Ishikawa (cell line): ENCODE measurements at regions not wholly inside any gene's neighbourhood (a gene's known extent, or its start where the extent isn't known, plus 50 kb on each side); places are given as distances from the start of the nearest gene placed in this dataset.

Experiments used
- CEBPB ChIP-seq: IDR thresholded peaks from 2 replicates; pipeline ENCODE4 v1.6.1; 2012
- EGR1 ChIP-seq: IDR thresholded peaks from 2 replicates; pipeline ENCODE4 v1.6.1; 2012
- EP300 ChIP-seq: IDR thresholded peaks from 2 replicates; pipeline ENCODE4 v1.6.1; 2012; ENCODE audit warnings: borderline replicate concordance
- FOXM1 ChIP-seq: IDR thresholded peaks from 2 replicates; pipeline ENCODE4 v1.6.1; 2012; ENCODE audit warnings: low read depth, borderline replicate concordance
- MAX ChIP-seq: IDR thresholded peaks from 2 replicates; pipeline ENCODE4 v1.6.1; 2012
- NFIC ChIP-seq: IDR thresholded peaks from 2 replicates; pipeline ENCODE4 v1.6.1; 2012
- RAD21 ChIP-seq: IDR thresholded peaks from 2 replicates; pipeline ENCODE4 v1.6.1; 2012; ENCODE audit warnings: low read depth
- REST ChIP-seq: IDR thresholded peaks from 2 replicates; pipeline ENCODE4 v1.6.1; 2012; ENCODE audit warnings: low read depth, mild to moderate bottlenecking
- TAF1 ChIP-seq: IDR thresholded peaks from 2 replicates; pipeline ENCODE4 v1.6.1; 2012; ENCODE audit warnings: low read depth, mild to moderate bottlenecking
- TCF12 ChIP-seq: IDR thresholded peaks from 2 replicates; pipeline ENCODE4 v1.6.1; 2012; ENCODE audit warnings: low read depth
- TEAD4 ChIP-seq: IDR thresholded peaks from 2 replicates; pipeline ENCODE4 v1.6.1; 2012
- YY1 ChIP-seq: IDR thresholded peaks from 2 replicates; pipeline ENCODE4 v1.6.1; 2012; ENCODE audit warnings: low read depth
- ZBTB7A ChIP-seq: IDR thresholded peaks from 2 replicates; pipeline ENCODE4 v1.6.1; 2012; ENCODE audit warnings: low read depth
- TF ChIP-seq, protein P1 (sequence below): IDR thresholded peaks from 2 replicates; pipeline ENCODE4 v1.6.1; 2012

DNA sequence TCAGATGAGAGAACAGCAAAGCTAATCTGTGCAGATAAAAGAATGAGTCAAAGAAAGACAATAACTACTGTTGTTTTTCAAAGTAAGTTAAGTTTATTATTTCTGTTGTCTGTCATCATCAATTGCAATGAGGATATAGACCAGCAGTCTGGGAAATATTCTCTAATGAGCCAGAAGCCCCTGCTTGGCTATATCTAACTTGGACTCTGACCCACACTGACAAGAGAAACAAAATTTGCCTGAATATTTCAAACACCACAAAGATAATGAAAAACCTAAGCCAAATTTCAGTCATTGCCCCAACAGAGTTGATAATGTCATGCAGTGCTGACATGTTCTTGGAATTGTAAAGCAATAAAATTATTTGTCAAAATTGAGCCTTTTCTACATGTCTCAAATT is 115.0 kb upstream of the PRDX4 start:
- no peak for TF ChIP-seq FOXM1
- TF ChIP-seq TAF1: no peak
- no peak for TF ChIP-seq REST
- no peak for TF ChIP-seq EGR1
- no peak for TF ChIP-seq EP300
- no peak for TF ChIP-seq RAD21
- TF ChIP-seq TCF12: no peak
- TF ChIP-seq CEBPB: no peak
- no peak for TF ChIP-seq MAX
- TF ChIP-seq NFIC: no peak
- TF ChIP-seq YY1: no peak
- TF ChIP-seq ZBTB7A: no peak
- TF ChIP-seq, protein P1, sequence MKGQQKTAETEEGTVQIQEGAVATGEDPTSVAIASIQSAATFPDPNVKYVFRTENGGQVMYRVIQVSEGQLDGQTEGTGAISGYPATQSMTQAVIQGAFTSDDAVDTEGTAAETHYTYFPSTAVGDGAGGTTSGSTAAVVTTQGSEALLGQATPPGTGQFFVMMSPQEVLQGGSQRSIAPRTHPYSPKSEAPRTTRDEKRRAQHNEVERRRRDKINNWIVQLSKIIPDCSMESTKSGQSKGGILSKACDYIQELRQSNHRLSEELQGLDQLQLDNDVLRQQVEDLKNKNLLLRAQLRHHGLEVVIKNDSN: no peak
- no peak for TF ChIP-seq TEAD4
